ENCODE measurements at regions not wholly inside any gene's neighbourhood (a gene's known extent, or its start where the extent isn't known, plus 50 kb on each side); places are given as distances from the start of the nearest gene placed in this dataset.

DNA sequence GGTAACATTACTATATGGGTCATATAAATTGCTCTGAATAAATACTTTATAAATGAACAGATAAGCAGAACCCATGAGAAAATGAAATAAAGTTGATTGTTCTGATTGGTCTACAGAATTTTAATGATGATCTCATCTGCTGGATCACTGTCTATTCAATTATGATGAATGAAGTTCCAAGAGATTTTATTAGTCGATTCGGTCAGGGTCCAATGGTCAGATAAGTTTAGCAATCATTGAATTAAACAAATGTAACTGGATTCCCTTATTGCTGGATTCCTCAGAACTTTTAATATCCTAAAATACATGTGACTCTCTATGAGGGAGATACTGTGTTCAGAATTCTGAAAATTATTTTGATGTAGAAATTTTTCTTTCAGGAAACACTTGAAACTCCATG, 715.2 kb downstream of the EPM2A start:
- no peak for DNase-seq (ENCODE audit: low read depth)

DNA sequence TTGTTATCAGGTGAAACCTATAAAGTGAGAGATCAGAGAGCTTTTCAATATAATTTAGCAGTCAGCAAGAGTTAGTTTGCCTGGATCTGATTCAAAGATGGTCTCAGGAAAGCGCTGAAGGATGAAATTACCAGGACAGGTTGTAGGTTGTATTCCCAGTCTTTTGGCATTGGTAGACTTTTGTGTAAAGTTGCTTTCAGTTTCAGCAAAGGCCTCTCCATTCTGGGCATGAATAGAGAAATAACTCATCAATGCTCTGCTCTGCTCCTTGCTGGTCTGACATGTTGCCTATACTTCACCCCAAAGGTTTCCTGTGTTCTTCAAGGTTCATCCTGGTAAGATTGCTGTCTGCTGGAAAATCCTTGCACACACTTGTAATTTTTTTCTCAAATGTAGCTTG, 714.8 kb downstream of the EPM2A start:
- no peak for DNase-seq (ENCODE audit: low read depth)

DNA sequence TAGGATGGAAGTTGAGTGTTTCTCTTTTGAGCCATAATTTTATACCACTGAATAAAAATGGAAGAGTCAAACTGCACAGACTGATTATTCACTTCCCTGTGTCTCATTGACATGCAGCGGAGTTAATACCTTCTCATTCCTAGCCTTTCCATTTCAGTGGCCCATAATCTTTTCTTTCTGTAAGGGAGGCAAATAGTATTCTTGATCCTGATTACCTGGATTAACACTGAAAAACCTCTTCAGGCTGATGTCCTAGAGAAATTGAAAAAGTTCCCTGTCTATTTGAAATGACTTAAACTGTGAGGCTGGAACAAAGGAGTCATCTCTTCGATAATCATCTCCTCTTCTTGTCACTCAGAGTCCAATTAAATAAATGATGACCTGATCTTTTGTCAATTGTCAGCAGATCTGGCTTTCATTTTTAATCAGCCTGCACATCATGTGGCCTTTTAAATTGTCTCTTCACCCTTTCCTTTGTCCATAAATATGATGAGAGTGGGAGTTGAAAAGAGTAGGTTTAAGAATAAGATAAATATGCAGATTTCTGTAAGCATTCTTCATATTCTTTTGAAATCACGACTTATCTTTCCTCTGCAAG, 713.0 kb downstream of the EPM2A start:
- DNase-seq (ENCODE audit: low read depth), result no peak

DNA sequence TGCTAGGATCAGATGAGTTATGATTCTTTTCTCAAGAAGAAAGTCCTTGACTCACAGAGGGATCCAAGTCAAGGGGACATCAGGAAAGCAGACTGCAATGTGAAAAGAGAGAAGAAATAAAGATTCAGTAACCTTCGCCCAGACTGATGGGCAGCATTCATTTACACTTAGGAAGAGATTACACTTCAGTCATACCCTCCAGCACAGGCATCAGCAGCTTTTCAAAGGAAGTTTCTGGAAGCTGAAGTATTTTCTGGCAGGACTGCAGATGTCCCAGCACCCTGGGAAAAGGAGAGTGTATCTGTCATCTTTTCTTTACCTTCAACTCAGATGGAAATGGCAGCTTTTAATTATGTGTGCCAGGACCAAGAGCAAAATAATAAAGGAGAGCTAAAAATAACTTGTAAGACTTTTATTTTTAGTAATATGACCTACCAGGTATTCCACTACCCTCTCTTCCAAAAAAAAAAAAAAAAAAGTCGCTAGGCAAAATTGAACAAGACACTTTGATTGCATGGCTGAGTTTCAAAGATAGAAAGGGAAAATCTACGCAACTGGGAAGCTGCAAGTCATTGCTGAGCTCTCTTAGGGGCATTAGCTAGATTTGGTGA, 712.1 kb downstream of the EPM2A start:
- DNase-seq (ENCODE audit: low read depth), result no peak

DNA sequence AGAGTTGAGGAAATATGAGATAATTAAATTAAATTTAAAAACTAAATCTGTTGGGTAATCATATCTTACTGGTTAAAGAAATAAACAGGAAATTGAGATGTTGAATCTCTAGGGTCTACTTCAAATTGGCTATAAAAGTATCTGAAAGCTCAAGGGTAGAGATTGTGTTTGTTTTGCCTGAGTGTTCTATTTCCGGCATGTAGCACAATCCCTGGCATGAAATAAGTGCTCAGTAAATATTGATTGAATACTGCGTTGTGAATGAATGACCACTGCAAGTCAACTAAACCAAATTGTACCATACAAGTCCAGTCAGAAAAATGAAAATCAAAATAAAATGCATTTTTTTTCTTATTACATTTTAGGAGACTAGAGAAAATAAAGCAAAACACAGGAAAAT, 709.8 kb downstream of the EPM2A start:
- DNase-seq (ENCODE audit: low read depth), result no peak

DNA sequence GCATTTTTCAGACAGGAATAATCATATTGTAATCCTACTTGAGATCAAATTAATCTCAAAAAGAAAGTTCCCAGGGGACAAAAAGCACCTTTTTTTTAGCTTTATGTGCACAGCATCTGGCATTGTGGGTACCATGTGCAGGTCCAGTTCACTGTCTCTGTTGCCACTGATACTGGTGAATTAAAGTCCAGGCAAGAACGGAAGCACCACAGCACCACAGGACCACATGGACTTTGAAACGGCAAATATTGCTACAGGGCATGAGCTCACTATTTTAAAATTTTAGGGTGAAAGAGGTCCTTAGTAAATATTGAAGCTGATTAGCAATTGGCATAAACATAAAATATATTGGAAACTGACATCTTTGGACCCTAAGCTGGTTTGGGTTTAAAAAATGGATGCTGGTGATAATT, 709.0 kb downstream of the EPM2A start:
- DNase-seq (ENCODE audit: low read depth), result no peak

DNA sequence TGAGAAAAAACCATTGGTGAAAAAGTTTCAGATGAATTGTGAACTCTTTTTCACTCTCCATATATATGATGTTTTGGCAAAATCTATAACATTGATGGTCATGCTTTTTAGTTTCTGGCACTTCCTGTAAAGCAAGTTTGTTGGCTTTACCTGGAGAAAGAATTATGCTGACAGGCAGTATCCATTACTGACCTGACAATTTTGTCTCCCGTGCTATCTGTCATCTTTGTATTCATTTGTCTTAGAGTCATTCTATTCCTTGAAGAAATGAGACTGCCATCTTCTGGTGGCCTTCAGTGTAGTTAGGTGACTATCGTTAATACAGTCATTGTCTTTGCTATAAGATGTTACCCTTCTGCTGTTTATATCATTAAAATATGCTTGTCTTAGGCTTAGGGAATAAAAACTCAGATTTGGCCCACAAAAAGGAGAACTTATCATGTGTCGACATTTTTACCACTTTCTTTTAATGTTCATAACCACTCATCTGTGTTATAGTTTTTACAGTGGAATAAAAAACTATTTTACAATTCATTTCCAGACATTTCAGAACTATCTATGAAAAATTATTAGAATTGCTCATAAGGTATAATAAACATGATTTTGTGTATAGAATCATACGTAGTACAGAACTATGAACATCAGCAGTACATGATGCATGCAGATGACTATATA, 707.0 kb downstream of the EPM2A start:
- no peak for DNase-seq (ENCODE audit: low read depth)

DNA sequence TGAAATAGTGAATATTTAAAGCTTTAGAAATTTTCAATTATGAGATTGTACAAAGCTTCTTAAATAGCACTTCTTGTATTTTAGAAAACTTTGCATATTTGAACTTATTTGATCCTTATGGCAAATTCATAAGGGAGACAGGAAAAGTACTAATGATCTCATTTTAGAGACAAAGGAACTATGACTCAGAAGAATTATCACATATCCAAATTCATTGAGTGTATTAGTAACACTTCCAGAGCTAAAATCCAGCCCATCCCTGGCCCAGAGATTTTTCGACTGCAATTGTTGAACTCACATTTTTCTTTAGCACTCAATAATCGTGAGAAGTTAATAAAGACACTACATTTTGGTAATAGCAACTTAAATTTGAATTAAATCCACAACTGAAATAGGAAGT, 704.3 kb downstream of the EPM2A start:
- no peak for DNase-seq (ENCODE audit: low read depth)

DNA sequence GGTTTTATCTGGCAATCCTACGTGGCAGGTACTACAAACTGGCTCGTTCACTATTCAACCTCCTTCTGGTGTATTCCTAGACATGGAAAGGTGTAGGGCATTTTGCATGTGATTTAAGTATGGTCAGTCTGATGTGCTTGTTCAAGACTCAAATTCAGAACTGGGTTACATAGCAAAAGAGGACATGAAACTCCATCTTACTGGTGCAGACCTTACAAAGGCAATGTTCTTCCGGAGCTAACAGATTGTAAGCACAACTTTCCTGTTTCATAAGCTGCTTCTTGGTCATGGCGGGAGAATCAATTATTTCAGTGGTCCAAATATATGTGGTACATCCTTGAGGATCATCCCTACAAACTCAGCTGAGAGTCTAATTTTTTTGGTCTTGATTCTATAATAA, 703.4 kb downstream of the EPM2A start:
- DNase-seq (ENCODE audit: low read depth), result no peak

DNA sequence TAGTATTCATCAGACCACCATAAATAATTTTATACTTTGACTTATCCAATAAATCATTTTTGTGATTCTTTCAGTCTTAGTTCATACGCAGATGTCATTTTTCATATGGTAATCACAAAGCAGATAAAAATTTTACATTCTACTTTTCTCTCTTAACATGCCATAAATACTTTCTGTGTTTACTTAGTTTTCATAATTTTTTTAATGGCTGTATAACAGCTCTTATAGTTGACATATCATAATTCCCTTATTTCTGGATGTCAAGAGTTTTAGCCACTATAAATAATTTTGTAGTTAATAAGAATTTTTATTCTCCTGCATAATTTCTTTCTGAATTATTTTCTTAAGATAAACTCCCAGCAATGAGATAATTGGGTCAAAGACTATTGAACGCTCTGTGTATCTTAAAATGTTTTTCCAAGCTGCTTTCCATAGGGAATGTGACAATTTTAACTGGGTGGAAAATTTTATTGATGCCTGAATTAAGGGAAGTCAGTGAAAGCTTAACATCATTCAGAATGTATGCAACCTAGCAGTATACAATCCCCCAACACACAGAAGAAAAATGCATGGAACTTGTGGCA, 702.7 kb downstream of the EPM2A start:
- no peak for DNase-seq (ENCODE audit: low read depth)

DNA sequence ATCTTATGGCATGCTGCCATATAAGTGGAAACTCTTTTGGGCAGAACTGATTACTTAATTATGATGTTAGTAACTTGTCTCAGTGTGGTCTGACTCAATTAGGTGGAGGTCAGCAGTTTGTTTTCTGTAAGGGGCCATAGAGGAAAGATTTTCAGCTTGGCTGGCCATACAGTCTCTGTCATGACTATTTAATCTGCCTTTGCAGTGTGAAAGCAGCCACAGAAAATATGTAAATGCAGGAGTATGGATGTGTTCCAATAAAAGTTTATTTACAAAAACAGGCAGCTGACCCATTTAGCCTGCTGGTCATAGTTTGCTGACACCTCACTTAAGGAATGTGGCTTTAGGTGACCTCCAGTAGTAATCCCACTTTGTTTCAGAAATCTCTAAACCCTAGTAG, 700.7 kb downstream of the EPM2A start:
- DNase-seq (ENCODE audit: low read depth), result no peak

DNA sequence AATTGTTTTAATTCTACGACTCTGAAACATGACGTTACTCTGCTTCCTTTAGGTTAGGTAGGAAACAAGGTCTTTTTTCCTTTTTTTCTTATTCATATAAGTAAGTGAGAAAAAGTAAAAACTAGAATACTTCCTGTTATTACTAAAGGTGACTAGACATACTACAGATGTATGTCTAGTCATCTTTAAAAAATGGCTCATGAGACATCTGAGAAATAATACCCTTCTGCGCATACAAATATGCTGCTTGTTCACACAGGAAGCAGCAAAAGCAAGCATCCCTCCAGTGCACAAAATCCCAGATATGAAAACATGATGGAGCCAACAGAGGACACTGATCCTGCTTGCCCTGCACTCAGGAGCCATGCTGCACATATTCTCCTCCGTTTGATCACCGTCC, 699.1 kb downstream of the EPM2A start:
- DNase-seq (ENCODE audit: low read depth), result no peak

DNA sequence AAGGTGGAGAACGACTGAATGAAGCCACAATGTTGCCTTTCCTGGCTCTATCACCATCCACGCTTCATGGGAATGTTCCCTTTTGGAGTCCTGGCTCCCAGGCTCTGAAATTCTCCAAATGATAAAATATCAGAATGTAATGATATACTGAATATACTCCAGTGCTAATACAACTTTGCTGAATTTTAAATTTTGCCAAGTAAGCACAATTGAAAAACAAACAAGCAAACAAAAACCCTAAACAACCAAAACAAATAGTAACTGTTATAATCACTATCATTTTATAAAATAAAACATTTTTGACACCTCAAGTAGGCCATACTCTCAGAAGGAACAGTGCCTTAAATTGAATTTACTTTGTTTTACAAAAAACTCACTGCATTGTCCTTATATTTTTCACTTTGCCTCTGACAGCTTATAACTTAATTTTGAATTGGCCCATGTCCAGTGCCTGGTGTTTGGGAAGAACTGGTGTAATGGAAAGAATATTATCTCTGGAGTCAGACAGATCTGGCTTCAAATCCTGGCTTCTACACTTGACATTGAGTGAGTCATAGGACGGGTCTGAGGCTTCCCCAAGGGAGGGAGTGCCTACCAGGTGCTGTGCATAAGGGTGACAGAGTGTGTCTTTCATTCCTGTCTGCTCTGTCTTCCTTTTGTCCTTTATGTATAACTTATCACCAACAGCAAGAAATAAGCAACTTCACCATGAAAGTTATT, 698.3 kb downstream of the EPM2A start:
- DNase-seq (ENCODE audit: low read depth), result no peak

DNA sequence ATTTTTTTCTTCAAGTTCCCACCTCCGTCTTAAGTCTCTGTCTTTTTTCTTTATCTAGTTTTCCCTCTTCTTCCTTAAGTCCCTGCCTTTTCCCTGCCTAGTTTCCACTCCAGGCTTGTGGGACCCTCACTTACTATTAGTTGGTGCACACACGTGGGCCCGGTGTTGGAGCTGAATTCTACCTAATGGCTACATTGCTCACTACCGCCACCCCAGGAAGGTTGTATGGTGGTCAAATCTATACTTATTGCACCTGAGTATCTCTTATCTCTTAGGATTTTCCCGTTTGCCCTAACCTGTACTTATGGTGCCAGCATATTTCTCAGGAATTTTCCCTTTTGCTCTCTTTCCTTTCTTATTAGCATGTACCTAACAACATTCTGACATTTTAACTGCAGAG, 692.8 kb downstream of the EPM2A start:
- no peak for DNase-seq (ENCODE audit: low read depth)

DNA sequence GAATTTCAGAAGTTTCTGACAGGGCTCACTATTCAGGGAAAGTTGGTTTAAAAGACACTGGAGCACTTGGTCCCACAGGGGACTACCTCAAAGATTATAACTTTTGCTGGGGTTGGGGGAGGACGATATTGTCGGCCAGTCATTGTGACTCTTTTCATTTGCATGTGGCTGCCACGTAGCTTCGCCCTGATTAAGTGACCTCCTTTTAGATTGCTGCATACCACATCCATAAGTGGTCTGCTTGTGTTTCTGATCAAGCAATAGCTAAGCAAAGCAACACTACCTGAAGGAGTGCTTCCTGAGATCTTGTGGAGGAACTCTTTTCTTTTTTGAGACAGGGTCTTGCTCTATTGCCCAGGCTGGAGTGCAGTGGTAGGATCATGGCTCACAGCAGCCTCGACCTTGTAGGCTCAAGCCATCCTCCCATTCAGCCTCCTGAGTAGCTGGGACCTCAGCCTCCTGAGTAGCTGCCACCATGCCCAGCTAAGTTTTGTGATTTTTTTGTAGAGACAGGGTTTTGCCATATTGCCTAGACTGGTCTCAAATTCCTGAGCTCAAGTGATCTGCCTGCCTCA, 691.3 kb downstream of the EPM2A start:
- no peak for DNase-seq (ENCODE audit: low read depth)

DNA sequence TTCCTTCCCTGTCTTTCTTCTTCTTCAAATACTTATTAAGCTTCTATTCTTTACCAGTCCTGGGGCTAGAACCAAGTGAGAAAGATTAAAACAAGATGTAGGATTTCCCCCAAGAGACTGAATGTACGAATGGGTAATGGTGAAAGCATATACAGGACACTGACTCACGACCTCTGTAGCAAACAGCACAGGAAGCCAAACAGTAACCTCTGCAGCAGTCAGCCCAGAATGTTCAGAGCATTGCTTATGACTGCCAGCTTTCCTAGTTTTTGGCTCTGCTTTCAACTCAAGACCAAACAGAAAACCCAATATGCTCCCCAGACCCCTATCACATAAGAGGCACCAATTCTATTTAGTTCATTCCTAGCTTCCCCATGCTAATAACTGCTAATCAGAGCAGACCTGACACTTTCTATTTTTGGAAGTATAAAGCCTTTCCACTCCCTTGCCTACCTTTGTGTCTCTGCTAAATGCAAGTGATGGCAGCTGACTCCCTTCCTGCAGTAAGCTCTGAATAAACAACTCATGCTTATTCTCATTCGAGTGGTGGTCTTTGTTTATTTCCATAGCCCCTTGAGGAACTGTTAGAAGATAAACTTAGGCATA, 690.6 kb downstream of the EPM2A start:
- DNase-seq (ENCODE audit: low read depth), result no peak

DNA sequence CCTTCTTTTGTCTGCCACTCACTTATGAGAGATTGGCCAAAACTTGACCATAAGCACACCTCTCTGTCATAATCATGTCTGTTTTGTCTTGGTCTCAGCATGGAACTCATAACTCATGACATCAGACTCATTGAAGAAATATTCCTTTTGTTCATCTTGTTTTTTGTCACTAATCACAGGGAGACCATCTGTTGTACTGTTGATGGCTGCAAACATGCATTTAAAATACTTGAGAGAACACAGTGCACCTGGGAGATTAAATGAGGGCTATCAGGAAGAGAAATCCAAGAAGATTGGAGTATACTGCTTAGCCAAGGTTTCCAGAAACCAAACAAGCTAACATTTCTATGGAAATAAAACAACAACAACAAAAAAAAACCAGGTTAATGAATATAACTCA, 689.7 kb downstream of the EPM2A start:
- no peak for DNase-seq (ENCODE audit: low read depth)

DNA sequence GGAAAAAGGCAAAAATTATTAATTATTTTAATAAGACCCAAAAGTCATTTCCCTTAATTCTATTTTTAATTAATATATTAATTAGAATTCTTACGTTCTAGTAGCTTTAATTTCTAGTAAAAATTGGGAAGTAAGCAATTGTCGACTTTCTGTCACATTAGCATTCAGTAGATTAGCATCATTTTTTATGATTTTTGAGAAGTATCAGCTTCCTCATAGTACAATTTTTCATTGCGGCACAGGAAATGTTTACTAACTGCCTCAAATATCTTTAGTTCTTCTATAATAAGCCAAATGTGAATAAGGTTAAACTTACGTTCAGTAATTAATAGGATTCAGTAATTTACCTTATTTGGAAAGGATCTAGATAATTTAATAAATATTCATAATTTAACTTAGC, 687.4 kb downstream of the EPM2A start:
- no peak for DNase-seq (ENCODE audit: low read depth)

DNA sequence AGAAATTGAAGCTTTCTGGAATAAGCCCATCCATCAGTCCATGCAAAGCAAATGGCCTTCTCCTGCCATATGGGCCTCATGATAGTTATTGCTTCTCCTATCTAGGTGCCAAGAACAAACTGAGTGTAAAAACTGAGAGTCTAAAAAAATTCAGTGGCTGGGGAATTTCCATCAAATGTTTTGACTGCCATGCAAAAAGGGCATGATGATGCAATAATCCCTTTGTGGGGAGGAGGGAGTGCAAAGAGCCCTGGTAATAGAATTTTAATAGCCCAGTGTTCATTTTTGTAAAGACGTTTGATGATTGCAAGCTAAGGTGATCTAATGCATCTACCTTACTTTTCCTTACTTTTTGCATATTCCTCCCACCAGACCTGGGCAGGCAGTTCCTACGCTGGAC, 683.7 kb downstream of the EPM2A start:
- DNase-seq (ENCODE audit: low read depth), result no peak

DNA sequence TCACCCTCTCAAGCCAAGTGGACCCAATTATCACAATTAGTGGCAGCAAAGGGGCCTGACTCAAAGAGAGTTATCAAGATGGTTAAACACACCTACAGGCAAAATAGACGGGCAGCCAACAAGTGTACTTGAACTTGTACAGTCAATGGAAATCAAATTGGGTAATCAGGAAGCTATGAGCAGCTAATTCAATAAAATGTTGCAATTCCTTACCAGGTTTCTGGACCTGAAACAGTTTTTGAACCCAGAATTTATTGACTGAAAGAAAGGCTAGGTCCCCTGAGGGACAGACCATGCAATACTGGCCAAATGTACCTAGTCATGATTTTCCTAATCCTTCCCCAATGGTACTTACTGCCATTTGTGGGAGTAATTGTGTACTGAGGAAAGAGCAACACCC, 679.8 kb downstream of the EPM2A start:
- no peak for DNase-seq (ENCODE audit: low read depth)

DNA sequence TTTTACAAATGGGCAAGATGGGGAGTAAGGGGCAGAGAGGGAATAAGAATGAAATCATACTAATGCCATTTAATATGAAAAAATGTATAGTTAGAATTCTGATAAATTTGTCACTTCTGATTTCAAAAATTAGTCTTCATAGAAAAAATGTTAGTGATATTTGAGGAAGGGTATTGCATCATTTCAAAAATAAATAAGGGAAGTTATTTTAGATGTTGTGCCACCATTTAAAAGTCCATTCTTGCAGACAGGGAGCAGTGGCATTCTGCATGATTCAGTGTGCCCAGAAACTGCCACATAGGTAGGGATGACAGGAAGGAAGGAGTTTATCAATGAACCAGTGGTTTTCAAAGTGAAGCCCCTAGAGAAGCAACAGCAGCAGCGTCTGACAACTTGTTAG, 674.6 kb downstream of the EPM2A start:
- no peak for DNase-seq (ENCODE audit: low read depth)

DNA sequence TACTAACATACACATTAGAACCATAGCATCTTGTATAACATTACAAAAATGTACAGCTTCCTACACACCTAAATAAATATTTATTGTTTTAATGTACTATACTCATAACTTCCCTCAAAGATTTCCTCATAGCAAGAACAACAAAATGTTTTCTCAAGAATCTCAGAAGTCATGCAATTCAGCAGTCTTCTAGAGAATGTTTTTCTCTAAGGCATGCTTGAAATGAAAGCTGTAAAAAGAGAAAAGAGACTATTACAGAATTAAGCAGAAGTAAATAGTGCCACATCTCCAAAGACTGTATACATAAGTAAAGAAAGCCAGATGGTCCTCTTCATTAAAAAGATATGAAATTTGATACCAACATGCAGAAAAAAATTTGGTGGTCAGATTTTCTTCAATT, 672.2 kb downstream of the EPM2A start:
- DNase-seq (ENCODE audit: low read depth), result no peak

All from stimulated activated CD8-positive, alpha-beta memory T cell treated with anti-CD3 and anti-CD28 coated beads, Interleukin-15, amount 100 ng/mL, for 24 hours (primary cell).